GM23338 (cell line): ENCODE measurements at regions not wholly inside any gene's neighbourhood (a gene's known extent, or its start where the extent isn't known, plus 50 kb on each side); places are given as distances from the start of the nearest gene placed in this dataset.

Source experiments
- ATAC-seq: fragments of 200-7000 bp; cut with Tn5 transposase; 3 replicates; pipeline ENCODE4 v1.9.1; 2020
- DNase-seq: peaks from one replicate; pipeline ENCODE4 v3.0.0-alpha.2; 2015; ENCODE audit warnings: low spot score
- H2AFZ ChIP-seq: fragments of 200-600 bp; sonication (generic); 2 replicates; pipeline ENCODE4 v1.8.0; 2016; ENCODE audit warnings: antibody characterized with exemption, mild to moderate bottlenecking, moderate library complexity
- H3F3A ChIP-seq: fragments of 200-600 bp; sonication (generic); replicated peaks from 2 replicates; pipeline ENCODE4 v1.8.0; 2017; ENCODE audit warnings: antibody characterized with exemption, mixed run types, low read depth
- H3K27ac ChIP-seq: fragments of 200-600 bp; sonication (generic); 2 replicates; pipeline ENCODE4 v1.6.1; 2016; ENCODE audit warnings: low read depth
- H3K27me3 ChIP-seq: fragments of 200-600 bp; sonication (generic); 2 replicates; pipeline ENCODE4 v1.8.0; 2016; ENCODE audit warnings: mild to moderate bottlenecking, mixed run types, moderate library complexity; ENCODE audit not compliant: insufficient read depth
- H3K36me3 ChIP-seq: fragments of 200-600 bp; sonication (generic); 2 replicates; pipeline ENCODE4 v1.8.0; 2016; ENCODE audit warnings: mild to moderate bottlenecking; ENCODE audit not compliant: insufficient read depth
- H3K4me1 ChIP-seq: fragments of 200-600 bp; sonication (generic); 2 replicates; pipeline ENCODE4 v1.8.0; 2016; ENCODE audit warnings: mild to moderate bottlenecking, moderate library complexity; ENCODE audit not compliant: insufficient read depth
- H3K4me2 ChIP-seq: fragments of 200-600 bp; sonication (generic); 2 replicates; pipeline ENCODE4 v1.7.1; 2017; ENCODE audit warnings: mixed run types
- H3K4me3 ChIP-seq: fragments of 200-600 bp; sonication (generic); 2 replicates; pipeline ENCODE4 v1.6.1; 2016; ENCODE audit warnings: mixed run types
- H3K79me2 ChIP-seq: fragments of 200-600 bp; sonication (generic); replicated peaks from 2 replicates; pipeline ENCODE4 v1.8.0; 2017; ENCODE audit warnings: mild to moderate bottlenecking; ENCODE audit not compliant: insufficient read depth
- H3K9me2 ChIP-seq: fragments of 200-600 bp; sonication (generic); 2 replicates; pipeline ENCODE4 v1.8.0; 2017; ENCODE audit not compliant: insufficient read depth
- H4K20me1 ChIP-seq: fragments of 200-600 bp; sonication (generic); replicated peaks from 2 replicates; pipeline ENCODE4 v1.8.0; 2017; ENCODE audit warnings: mild to moderate bottlenecking; ENCODE audit not compliant: insufficient read depth
- H3K27ac Mint-ChIP-seq: 2 replicates; pipeline ENCODE4 v1.8.0; 2020; ENCODE audit warnings: inconsistent platforms, mild to moderate bottlenecking, moderate library complexity, mixed read lengths
- H3K27me3 Mint-ChIP-seq: 3 replicates; pipeline ENCODE4 v1.8.0; 2022; ENCODE audit warnings: low read depth, mild to moderate bottlenecking, moderate library complexity, mixed read lengths, inconsistent platforms; ENCODE audit not compliant: insufficient read depth, poor library complexity
- H3K36me3 Mint-ChIP-seq: 3 replicates; pipeline ENCODE4 v1.8.0; 2021; ENCODE audit warnings: low read depth, mild to moderate bottlenecking, inconsistent platforms, moderate library complexity, mixed read lengths
- H3K4me1 Mint-ChIP-seq: 3 replicates; pipeline ENCODE4 v1.8.0; 2020; ENCODE audit warnings: mild to moderate bottlenecking, inconsistent platforms, mixed read lengths
- H3K4me3 Mint-ChIP-seq: 3 replicates; pipeline ENCODE4 v1.8.0; 2021; ENCODE audit warnings: moderate library complexity, mild to moderate bottlenecking, inconsistent platforms, mixed read lengths
- H3K9me3 Mint-ChIP-seq: 3 replicates; pipeline ENCODE4 v1.8.0; 2020; ENCODE audit warnings: moderate library complexity, mild to moderate bottlenecking, inconsistent platforms, mixed read lengths
- JUNB ChIP-seq: IDR thresholded peaks from one replicate; pipeline ENCODE4 v1.6.1; 2016; ENCODE audit warnings: antibody characterized with exemption; ENCODE audit not compliant: unreplicated experiment
- STAT1 ChIP-seq: IDR thresholded peaks from one replicate; pipeline ENCODE4 v1.6.1; 2016; ENCODE audit warnings: antibody characterized with exemption; ENCODE audit not compliant: unreplicated experiment
- TF ChIP-seq, protein P1 (sequence below): fragments of 250-450 bp; sonication (Bioruptor Pico); IDR thresholded peaks from 2 replicates; pipeline ENCODE4 v1.5.0; 2020; ENCODE audit warnings: mild to moderate bottlenecking, moderate library complexity
- TF ChIP-seq, protein P2 (sequence below): IDR thresholded peaks from 2 replicates; pipeline ENCODE4 v1.6.1; 2016; ENCODE audit warnings: antibody characterized with exemption

- TF ChIP-seq, protein P1, sequence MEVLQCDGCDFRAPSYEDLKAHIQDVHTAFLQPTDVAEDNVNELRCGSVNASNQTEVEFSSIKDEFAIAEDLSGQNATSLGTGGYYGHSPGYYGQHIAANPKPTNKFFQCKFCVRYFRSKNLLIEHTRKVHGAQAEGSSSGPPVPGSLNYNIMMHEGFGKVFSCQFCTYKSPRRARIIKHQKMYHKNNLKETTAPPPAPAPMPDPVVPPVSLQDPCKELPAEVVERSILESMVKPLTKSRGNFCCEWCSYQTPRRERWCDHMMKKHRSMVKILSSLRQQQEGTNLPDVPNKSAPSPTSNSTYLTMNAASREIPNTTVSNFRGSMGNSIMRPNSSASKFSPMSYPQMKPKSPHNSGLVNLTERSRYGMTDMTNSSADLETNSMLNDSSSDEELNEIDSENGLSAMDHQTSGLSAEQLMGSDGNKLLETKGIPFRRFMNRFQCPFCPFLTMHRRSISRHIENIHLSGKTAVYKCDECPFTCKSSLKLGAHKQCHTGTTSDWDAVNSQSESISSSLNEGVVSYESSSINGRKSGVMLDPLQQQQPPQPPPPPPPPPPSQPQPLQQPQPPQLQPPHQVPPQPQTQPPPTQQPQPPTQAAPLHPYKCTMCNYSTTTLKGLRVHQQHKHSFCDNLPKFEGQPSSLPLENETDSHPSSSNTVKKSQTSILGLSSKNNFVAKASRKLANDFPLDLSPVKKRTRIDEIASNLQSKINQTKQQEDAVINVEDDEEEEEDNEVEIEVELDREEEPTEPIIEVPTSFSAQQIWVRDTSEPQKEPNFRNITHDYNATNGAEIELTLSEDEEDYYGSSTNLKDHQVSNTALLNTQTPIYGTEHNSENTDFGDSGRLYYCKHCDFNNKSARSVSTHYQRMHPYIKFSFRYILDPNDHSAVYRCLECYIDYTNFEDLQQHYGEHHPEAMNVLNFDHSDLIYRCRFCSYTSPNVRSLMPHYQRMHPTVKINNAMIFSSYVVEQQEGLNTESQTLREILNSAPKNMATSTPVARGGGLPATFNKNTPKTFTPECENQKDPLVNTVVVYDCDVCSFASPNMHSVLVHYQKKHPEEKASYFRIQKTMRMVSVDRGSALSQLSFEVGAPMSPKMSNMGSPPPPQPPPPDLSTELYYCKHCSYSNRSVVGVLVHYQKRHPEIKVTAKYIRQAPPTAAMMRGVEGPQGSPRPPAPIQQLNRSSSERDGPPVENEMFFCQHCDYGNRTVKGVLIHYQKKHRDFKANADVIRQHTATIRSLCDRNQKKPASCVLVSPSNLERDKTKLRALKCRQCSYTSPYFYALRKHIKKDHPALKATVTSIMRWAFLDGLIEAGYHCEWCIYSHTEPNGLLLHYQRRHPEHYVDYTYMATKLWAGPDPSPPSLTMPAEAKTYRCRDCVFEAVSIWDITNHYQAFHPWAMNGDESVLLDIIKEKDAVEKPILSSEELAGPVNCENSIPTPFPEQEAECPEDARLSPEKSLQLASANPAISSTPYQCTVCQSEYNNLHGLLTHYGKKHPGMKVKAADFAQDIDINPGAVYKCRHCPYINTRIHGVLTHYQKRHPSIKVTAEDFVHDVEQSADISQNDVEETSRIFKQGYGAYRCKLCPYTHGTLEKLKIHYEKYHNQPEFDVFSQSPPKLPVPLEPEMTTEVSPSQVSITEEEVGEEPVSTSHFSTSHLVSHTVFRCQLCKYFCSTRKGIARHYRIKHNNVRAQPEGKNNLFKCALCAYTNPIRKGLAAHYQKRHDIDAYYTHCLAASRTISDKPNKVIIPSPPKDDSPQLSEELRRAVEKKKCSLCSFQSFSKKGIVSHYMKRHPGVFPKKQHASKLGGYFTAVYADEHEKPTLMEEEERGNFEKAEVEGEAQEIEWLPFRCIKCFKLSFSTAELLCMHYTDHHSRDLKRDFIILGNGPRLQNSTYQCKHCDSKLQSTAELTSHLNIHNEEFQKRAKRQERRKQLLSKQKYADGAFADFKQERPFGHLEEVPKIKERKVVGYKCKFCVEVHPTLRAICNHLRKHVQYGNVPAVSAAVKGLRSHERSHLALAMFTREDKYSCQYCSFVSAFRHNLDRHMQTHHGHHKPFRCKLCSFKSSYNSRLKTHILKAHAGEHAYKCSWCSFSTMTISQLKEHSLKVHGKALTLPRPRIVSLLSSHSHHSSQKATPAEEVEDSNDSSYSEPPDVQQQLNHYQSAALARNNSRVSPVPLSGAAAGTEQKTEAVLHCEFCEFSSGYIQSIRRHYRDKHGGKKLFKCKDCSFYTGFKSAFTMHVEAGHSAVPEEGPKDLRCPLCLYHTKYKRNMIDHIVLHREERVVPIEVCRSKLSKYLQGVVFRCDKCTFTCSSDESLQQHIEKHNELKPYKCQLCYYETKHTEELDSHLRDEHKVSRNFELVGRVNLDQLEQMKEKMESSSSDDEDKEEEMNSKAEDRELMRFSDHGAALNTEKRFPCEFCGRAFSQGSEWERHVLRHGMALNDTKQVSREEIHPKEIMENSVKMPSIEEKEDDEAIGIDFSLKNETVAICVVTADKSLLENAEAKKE (CRISPR knock-in tag): no peak
- no peak for TF ChIP-seq JUNB
- TF ChIP-seq STAT1: no peak
- TF ChIP-seq, protein P2, sequence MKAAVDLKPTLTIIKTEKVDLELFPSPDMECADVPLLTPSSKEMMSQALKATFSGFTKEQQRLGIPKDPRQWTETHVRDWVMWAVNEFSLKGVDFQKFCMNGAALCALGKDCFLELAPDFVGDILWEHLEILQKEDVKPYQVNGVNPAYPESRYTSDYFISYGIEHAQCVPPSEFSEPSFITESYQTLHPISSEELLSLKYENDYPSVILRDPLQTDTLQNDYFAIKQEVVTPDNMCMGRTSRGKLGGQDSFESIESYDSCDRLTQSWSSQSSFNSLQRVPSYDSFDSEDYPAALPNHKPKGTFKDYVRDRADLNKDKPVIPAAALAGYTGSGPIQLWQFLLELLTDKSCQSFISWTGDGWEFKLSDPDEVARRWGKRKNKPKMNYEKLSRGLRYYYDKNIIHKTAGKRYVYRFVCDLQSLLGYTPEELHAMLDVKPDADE: no peak
Measured at GRCh38 chr5:89932771-89933181, 476.8 kb downstream of the CETN3 start (continued).

DNA sequence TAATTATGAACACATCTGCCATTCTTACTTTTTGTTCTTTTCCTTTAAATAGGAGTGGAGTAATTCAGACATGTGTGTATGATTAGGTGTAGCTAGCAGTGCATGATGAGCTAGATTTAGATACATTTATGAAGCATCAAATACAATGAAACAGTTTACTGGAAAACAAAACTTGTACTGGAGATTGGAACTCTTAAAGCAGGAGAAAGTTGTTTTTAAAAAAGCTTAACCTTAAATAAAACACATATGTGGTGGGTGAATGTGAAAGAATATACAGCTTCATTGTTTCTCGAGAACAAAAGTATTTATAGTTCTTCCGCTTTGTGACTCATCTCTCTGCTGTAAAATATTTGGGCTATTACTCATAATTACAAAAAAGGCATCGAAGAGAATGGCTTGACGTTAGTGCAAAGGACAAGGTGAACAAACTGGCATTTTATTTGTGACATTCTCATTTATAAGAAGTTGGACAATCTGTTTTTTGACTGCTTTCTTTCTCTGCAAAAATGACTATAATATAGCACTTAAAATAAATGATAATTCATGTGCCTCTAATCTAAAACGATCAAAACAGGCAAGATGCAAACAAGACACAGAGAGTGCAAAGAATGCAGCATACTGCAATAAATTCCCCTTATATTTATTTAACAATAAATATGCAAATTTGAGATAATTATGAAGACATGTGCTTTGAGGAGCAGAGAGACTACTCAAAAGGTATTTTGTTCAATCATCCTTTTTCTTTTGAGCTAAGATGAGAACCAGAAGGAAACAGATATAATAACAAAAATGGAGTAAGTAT lies 478.8 kb downstream of the CETN3 start:
- H3K27ac Mint-ChIP-seq: no peak overlapping the region
- Histone ChIP-seq H3K27me3 (no peaks in the 10 kb centered on the region), H3K79me2 (no peaks in the 10 kb centered on the region), H3K27ac (no peak overlapping the region), H2AFZ (no peak overlapping the region), H3K4me3 (no peak overlapping the region), H3F3A (no peaks in the 10 kb centered on the region), H3K4me2 (no peak overlapping the region), H3K9me2 (no peaks in the 10 kb centered on the region), H3K4me1 (peaks cover 18% of the 10 kb centered on the region), H3K36me3 (no peaks in the 10 kb centered on the region), H4K20me1 (no peaks in the 10 kb centered on the region)
- DNase-seq (no peak), ATAC-seq (no peak)
- peaks cover 10% of the 10 kb centered on the region for H3K4me1 Mint-ChIP-seq
- H3K36me3 Mint-ChIP-seq: no peaks in the 10 kb centered on the region
- H3K27me3 Mint-ChIP-seq: no peaks in the 10 kb centered on the region
- H3K9me3 Mint-ChIP-seq: no peaks in the 10 kb centered on the region
- H3K4me3 Mint-ChIP-seq: no peak overlapping the region
- TF ChIP-seq, protein P1 (CRISPR knock-in tag): no peak
